ENCODE measurements at regions not wholly inside any gene's neighbourhood (a gene's known extent, or its start where the extent isn't known, plus 50 kb on each side); places are given as distances from the start of the nearest gene placed in this dataset.
"Not testable (repeated sequence)": the region's sequence is repeated elsewhere in the genome, so short reads cannot be mapped to it uniquely, and the experiment has no call there.

- no peak for DNase-seq (ENCODE audit: low read depth)
Observed at GRCh38 chr6:169933839-169934698, 182.6 kb downstream of the ERMARD start.

- no peak for DNase-seq (ENCODE audit: low read depth)
Observed at GRCh38 chr6:169933251-169933821, 181.9 kb downstream of the ERMARD start.

GRCh38 chr6:169932491-169932890 lies 181.1 kb downstream of the ERMARD start:
- DNase-seq (ENCODE audit: low read depth) = no peak

- no peak for DNase-seq (ENCODE audit: low read depth)
Observed at GRCh38 chr6:169931261-169931660, 179.8 kb downstream of the ERMARD start.

- no peak for DNase-seq (ENCODE audit: low read depth)
Observed at GRCh38 chr6:169930799-169931198, 179.4 kb downstream of the ERMARD start.

- no peak for DNase-seq (ENCODE audit: low read depth)
Observed at GRCh38 chr6:169927711-169928110, 176.3 kb downstream of the ERMARD start.

GRCh38 chr6:169926617-169927417 lies 175.4 kb downstream of the ERMARD start:
- no peak for DNase-seq (ENCODE audit: low read depth)

- DNase-seq (ENCODE audit: low read depth) = no peak
Observed at GRCh38 chr6:169923468-169924464, 172.3 kb downstream of the ERMARD start.

GRCh38 chr6:169921853-169922824 lies 170.7 kb downstream of the ERMARD start:
- no peak for DNase-seq (ENCODE audit: low read depth)

GRCh38 chr6:169921217-169921616 lies 169.8 kb downstream of the ERMARD start:
- no peak for DNase-seq (ENCODE audit: low read depth)

GRCh38 chr6:169920359-169921020 lies 169.1 kb downstream of the ERMARD start:
- no peak for DNase-seq (ENCODE audit: low read depth)

- no peak for DNase-seq (ENCODE audit: low read depth)
Observed at GRCh38 chr6:169918954-169919549, 167.6 kb downstream of the ERMARD start.

GRCh38 chr6:169918239-169918953 lies 167.0 kb downstream of the ERMARD start:
- DNase-seq (ENCODE audit: low read depth) = no peak

GRCh38 chr6:169917153-169917552 lies 165.7 kb downstream of the ERMARD start:
- DNase-seq (ENCODE audit: low read depth) = no peak

GRCh38 chr6:169915769-169916550 lies 164.5 kb downstream of the ERMARD start:
- DNase-seq (ENCODE audit: low read depth) = no peak

GRCh38 chr6:169913745-169914144 lies 162.3 kb downstream of the ERMARD start:
- not testable (repeated sequence) for DNase-seq (ENCODE audit: low read depth)

- DNase-seq (ENCODE audit: low read depth) = no peak
Observed at GRCh38 chr6:169913096-169913638, 161.7 kb downstream of the ERMARD start.
